Esophagus squamous epithelium (tissue), 4 donors: ENCODE measurements at regions not wholly inside any gene's neighbourhood (a gene's known extent, or its start where the extent isn't known, plus 50 kb on each side); places are given as distances from the start of the nearest gene placed in this dataset.

ENCODE experiments used
- POLR2A ChIP-seq, 4 donors: fragments of 450-650 bp; IDR thresholded peaks; one replicate each; pipeline ENCODE4 v1.6.1; 2017; ENCODE audit warnings: antibody characterized with exemption in 4 of 4, mild to moderate bottlenecking in 4 of 4, moderate library complexity in 3 of 4
- TF ChIP-seq, protein P1 (sequence below), 6 experiments: fragments of 450-650 bp in 4 of 6; fragments of 200-600 bp in 2 of 6; sonication (generic) in 2 of 6; IDR thresholded peaks; one replicate each; pipeline ENCODE4 v1.5.1; 2016 to 2019; ENCODE audit warnings: antibody characterized with exemption in 6 of 6, mild to moderate bottlenecking in 4 of 6, moderate library complexity in 4 of 6

DNA sequence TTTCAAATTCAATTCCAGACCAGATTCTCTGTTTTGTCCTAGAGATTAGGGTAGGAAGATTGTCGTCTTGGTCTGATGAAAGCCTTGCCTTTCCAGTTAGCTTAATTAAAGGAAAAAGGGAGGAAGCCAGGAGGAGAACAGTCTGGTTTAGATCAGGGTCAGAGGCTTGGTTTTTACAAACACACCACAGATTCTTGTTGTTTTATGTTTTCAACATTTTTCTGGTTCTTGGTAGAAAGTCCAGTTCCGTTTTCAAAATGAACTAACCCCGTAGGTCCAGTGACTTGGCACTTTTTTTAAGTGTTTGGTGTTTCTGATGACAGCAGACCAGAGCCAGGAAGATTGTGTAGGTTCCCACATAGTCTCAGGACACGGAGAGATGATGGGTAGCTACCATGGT lies 167.1 kb upstream of the INHBA start:
- TF ChIP-seq, protein P1, sequence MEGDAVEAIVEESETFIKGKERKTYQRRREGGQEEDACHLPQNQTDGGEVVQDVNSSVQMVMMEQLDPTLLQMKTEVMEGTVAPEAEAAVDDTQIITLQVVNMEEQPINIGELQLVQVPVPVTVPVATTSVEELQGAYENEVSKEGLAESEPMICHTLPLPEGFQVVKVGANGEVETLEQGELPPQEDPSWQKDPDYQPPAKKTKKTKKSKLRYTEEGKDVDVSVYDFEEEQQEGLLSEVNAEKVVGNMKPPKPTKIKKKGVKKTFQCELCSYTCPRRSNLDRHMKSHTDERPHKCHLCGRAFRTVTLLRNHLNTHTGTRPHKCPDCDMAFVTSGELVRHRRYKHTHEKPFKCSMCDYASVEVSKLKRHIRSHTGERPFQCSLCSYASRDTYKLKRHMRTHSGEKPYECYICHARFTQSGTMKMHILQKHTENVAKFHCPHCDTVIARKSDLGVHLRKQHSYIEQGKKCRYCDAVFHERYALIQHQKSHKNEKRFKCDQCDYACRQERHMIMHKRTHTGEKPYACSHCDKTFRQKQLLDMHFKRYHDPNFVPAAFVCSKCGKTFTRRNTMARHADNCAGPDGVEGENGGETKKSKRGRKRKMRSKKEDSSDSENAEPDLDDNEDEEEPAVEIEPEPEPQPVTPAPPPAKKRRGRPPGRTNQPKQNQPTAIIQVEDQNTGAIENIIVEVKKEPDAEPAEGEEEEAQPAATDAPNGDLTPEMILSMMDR (IDR thresholded peaks at IDR 0.05) = no peak
- no peak for TF ChIP-seq POLR2A (IDR thresholded peaks at IDR 0.05)
